ENCODE measurements at regions not wholly inside any gene's neighbourhood (a gene's known extent, or its start where the extent isn't known, plus 50 kb on each side); places are given as distances from the start of the nearest gene placed in this dataset.

- no peaks in the 10 kb centered on the region for H3K27me3 ChIP-seq (ENCODE audit: control insufficient read depth in 2 of 2, insufficient read depth in 2 of 2, low read length in 2 of 2)
- H3K4me1 Mint-ChIP-seq, result no peaks in the 10 kb centered on the region
- no peaks in the 10 kb centered on the region for H3K36me3 Mint-ChIP-seq
- H2AFZ ChIP-seq (ENCODE audit: insufficient read depth, low read depth, low read length, poor library complexity, severe bottlenecking), result no peak overlapping the region
- H3K4me1 ChIP-seq (ENCODE audit: control insufficient read depth in 1 of 2, insufficient read depth in 2 of 2, low read length in 2 of 2), result no peaks in the 10 kb centered on the region
- H3K4me3 Mint-ChIP-seq, result no peak overlapping the region
- H3K9me3 ChIP-seq (replicated peaks in 1 of 2; ENCODE audit: control insufficient read depth in 1 of 2, insufficient read depth in 1 of 2, low read length in 2 of 2), result no peaks in the 10 kb centered on the region
- H3K27ac Mint-ChIP-seq, result peak overlapping the region in 1 of 7 donors; percentile 38
- no peak for DNase-seq
- WGBS (ENCODE audit: insufficient coverage), result no CpG with 5 or more reads among the region's 2 CpGs
- no peak overlapping the region for H3K9ac ChIP-seq (ENCODE audit: insufficient read depth, low read length, poor library complexity, severe bottlenecking)
- intact Hi-C loops (cut with micrococcal nuclease), result no loop called here
- H3K9me3 Mint-ChIP-seq, result peaks cover 0 to 1% (median 0%) of the 10 kb centered on the region in 7 donors
- TF ChIP-seq, protein P1, sequence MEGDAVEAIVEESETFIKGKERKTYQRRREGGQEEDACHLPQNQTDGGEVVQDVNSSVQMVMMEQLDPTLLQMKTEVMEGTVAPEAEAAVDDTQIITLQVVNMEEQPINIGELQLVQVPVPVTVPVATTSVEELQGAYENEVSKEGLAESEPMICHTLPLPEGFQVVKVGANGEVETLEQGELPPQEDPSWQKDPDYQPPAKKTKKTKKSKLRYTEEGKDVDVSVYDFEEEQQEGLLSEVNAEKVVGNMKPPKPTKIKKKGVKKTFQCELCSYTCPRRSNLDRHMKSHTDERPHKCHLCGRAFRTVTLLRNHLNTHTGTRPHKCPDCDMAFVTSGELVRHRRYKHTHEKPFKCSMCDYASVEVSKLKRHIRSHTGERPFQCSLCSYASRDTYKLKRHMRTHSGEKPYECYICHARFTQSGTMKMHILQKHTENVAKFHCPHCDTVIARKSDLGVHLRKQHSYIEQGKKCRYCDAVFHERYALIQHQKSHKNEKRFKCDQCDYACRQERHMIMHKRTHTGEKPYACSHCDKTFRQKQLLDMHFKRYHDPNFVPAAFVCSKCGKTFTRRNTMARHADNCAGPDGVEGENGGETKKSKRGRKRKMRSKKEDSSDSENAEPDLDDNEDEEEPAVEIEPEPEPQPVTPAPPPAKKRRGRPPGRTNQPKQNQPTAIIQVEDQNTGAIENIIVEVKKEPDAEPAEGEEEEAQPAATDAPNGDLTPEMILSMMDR (IDR thresholded peaks at IDR 0.05), result no peak
- H3K27me3 Mint-ChIP-seq (ENCODE audit: low read depth in 3 of 3), result peaks cover 0 to 4% (median 0%) of the 10 kb centered on the region in 3 donors
- no peaks in the 10 kb centered on the region for H3K79me2 ChIP-seq (ENCODE audit: insufficient read depth, low read length)
- H3K36me3 ChIP-seq (replicated peaks in 1 of 2; ENCODE audit: control insufficient read depth in 1 of 2, insufficient read depth in 2 of 2, low read length in 2 of 2), result no peaks in the 10 kb centered on the region
- no peak overlapping the region for H3K4me3 ChIP-seq (replicated peaks in 1 of 3; ENCODE audit: low read depth in 2 of 3, low read length in 3 of 3)
- no peak overlapping the region for H3K27ac ChIP-seq (ENCODE audit: low read depth in 1 of 2, low read length in 2 of 2)
- H4K20me1 ChIP-seq (ENCODE audit: insufficient read depth, low read length), result no peaks in the 10 kb centered on the region
- no peak overlapping the region for H3K4me2 ChIP-seq (replicated peaks; ENCODE audit: extremely low read depth, low read length, poor library complexity, severe bottlenecking)
These were observed 211.7 kb upstream of the HABP2 start for GRCh38 chr10:113341138-113341537.

DNA sequence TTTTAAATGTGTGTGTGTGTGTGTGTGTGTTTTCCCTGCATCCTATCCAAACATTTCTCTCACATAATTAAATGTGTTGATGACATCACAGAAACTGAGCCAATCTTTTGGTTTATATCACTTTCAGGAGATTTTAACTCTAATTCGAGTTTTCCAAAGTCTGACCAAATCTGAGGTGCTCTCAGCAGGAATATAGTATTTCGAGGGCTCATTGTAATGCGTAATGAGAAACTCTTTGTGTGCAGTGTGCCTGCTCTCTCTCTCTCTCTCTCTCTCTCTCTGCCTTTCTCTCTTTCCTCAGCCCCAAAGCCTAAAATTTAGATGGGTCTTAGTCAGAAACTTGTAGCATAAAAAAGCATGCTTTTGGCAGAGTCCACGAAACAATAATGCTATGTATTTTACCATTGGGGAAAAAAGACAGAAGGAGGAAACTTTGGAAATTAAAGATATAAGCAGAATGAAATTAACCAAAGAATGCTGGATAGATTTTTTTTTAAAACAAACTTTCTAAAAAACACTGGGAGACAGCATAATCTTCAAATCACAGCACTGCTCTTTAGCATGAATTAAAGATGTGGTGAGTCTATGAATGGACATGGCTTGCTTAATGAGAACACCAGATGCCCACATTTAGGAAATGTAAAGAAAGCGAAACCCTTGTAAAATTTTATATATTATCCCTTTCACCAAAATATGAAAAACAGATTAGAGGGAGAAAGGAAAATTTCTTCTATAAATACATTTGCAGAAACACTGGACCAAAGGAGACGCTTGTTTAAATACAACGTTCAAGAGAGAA is 206.8 kb upstream of the HABP2 start:
- Mint-ChIP-seq H3K27ac (no peak overlapping the region), H3K4me3 (no peak overlapping the region), H3K4me1 (no peaks in the 10 kb centered on the region), H3K9me3 (peaks cover 0 to 3% (median 0%) of the 10 kb centered on the region in 7 donors), H3K36me3 (no peaks in the 10 kb centered on the region), H3K27me3 (ENCODE audit: low read depth in 3 of 3) (peaks cover 0 to 5% (median 3%) of the 10 kb centered on the region in 3 donors)
- no peaks in the 10 kb centered on the region for H3K9me3 ChIP-seq (replicated peaks in 1 of 2; ENCODE audit: control insufficient read depth in 1 of 2, insufficient read depth in 1 of 2, low read length in 2 of 2)
- no peak overlapping the region for H3K27ac ChIP-seq (ENCODE audit: low read depth in 1 of 2, low read length in 2 of 2)
- no peak overlapping the region for H3K4me3 ChIP-seq (replicated peaks in 1 of 3; ENCODE audit: low read depth in 2 of 3, low read length in 3 of 3)
- H4K20me1 ChIP-seq (ENCODE audit: insufficient read depth, low read length), result no peaks in the 10 kb centered on the region
- H2AFZ ChIP-seq (ENCODE audit: insufficient read depth, low read depth, low read length, poor library complexity, severe bottlenecking), result no peak overlapping the region
- H3K27me3 ChIP-seq (ENCODE audit: control insufficient read depth in 2 of 2, insufficient read depth in 2 of 2, low read length in 2 of 2), result no peaks in the 10 kb centered on the region
- intact Hi-C loops (cut with micrococcal nuclease), result no loop called here
- no peak overlapping the region for H3K4me2 ChIP-seq (replicated peaks; ENCODE audit: extremely low read depth, low read length, poor library complexity, severe bottlenecking)
- H3K4me1 ChIP-seq (ENCODE audit: control insufficient read depth in 1 of 2, insufficient read depth in 2 of 2, low read length in 2 of 2), result no peaks in the 10 kb centered on the region
- no peak overlapping the region for H3K9ac ChIP-seq (ENCODE audit: insufficient read depth, low read length, poor library complexity, severe bottlenecking)
- DNase-seq, result no peak
- TF ChIP-seq, protein P1 (IDR thresholded peaks at IDR 0.05), result no peak
- H3K79me2 ChIP-seq (ENCODE audit: insufficient read depth, low read length), result no peaks in the 10 kb centered on the region
- 83% methylated on average over 1 of the region's 7 CpGs for WGBS (ENCODE audit: insufficient coverage)
- H3K36me3 ChIP-seq (replicated peaks in 1 of 2; ENCODE audit: control insufficient read depth in 1 of 2, insufficient read depth in 2 of 2, low read length in 2 of 2), result no peaks in the 10 kb centered on the region

Data from CD14-positive monocyte (primary cell).